A549 (cell line): ENCODE measurements at regions not wholly inside any gene's neighbourhood (a gene's known extent, or its start where the extent isn't known, plus 50 kb on each side); places are given as distances from the start of the nearest gene placed in this dataset.

ENCODE experiments used
- CTCF ChIP-seq: fragments of >200 bp; sonication (Bioruptor Twin); formaldehyde crosslinking; IDR thresholded peaks from 3 replicates; pipeline ENCODE4 v1.5.1; 2016
- ELK1 ChIP-seq: fragments of 150-350 bp; IDR thresholded peaks from 2 replicates; pipeline ENCODE4 v1.6.1; 2014; ENCODE audit warnings: low read depth, mild to moderate bottlenecking, low read length
- GATA3 ChIP-seq: IDR thresholded peaks from 2 replicates; pipeline ENCODE4 v1.6.1; 2012; ENCODE audit warnings: borderline replicate concordance
- HOXB5 ChIP-seq: fragments of 250-450 bp; sonication (Bioruptor Pico); IDR thresholded peaks from 2 replicates; pipeline ENCODE4 v1.5.0; 2020; ENCODE audit warnings: mild to moderate bottlenecking, moderate library complexity
- MYC ChIP-seq: IDR thresholded peaks from 2 replicates; pipeline ENCODE4 v1.6.1; 2012; ENCODE audit warnings: mild to moderate bottlenecking, inconsistent platforms, low read length, improper control_type of control experiment, borderline replicate concordance
- PHF8 ChIP-seq: fragments of 200-600 bp; sonication (generic); IDR thresholded peaks from 2 replicates; pipeline ENCODE4 v1.6.1; 2016; ENCODE audit warnings: low read depth, mild to moderate bottlenecking, antibody characterized with exemption, moderate library complexity, borderline replicate concordance
- POLR2A ChIP-seq: IDR thresholded peaks from 2 replicates; pipeline ENCODE4 v1.6.1; 2012; ENCODE audit warnings: mild to moderate bottlenecking, low read length
- ZC3H11A ChIP-seq: fragments of 450-650 bp; IDR thresholded peaks from 2 replicates; pipeline ENCODE4 v1.6.1; 2014; ENCODE audit warnings: antibody characterized with exemption, mild to moderate bottlenecking

GRCh38 chr13:76009267-76009890 is 373.2 kb downstream of the LMO7 start:
- TF ChIP-seq ZC3H11A (no peak), CTCF (no peak), PHF8 (no peak), ELK1 (no peak), POLR2A (no peak), GATA3 (peak; percentile 49; the same call in 1 of the 2 replicates), HOXB5 (CRISPR knock-in tag) (no peak), MYC (no peak)
